Activated CD8-positive, alpha-beta memory T cell treated with anti-CD3 and anti-CD28 coated beads for 24 hours (primary cell): ENCODE measurements at regions not wholly inside any gene's neighbourhood (a gene's known extent, or its start where the extent isn't known, plus 50 kb on each side); places are given as distances from the start of the nearest gene placed in this dataset.
"Not testable (repeated sequence)": the region's sequence is repeated elsewhere in the genome, so short reads cannot be mapped to it uniquely, and the experiment has no call there.

Experiments
- DNase-seq: peaks from one replicate; pipeline ENCODE4 v3.0.0-alpha.2; 2020

DNA sequence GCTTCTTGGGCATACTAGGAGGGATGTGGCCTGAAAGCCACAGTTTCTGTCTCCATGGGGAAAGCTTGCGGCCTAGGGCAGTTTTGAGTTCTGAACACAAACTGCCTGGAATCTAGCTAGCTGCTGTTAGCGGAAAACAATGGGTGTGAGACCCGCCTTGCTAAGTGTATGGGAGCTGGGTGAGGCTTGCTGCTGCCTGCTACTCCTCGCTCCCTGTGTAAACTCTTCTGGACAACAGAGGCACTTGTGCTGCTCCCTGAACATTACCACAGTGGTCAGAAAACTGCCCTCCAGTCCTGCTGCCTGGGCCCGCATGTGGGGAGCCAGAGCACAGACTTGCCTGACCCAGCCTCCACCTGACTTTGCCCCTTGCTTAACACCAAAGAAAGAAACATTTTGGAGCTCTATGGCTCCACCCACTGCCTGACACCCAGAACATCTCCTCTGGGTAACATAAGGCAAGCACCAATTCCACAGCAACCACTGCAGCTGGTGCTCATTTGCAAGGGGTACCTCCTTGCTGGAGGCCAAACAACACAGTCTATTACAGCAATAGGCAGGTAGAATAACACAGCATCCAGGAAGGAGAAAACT, 766.3 kb upstream of the RAG2 start:
- DNase-seq: no peak

DNA sequence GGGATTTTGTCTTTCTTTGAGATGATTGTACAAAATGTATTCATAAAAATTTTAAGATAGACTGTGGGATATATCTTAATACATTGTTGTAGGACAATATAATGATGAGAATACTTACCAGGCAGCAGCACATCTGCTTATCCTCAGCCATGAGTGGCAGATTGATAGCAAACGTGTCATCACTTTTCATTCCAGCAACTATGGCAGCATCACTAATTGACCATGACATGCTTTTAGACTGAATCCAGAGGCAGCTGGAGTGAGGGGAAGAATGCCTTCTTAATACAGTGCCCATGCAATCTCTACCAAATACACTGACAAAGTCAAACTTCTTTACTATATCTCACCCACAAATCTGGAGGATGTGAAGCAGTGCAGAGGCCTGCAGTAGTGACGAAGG, 755.2 kb upstream of the RAG2 start:
- DNase-seq: no peak

DNA sequence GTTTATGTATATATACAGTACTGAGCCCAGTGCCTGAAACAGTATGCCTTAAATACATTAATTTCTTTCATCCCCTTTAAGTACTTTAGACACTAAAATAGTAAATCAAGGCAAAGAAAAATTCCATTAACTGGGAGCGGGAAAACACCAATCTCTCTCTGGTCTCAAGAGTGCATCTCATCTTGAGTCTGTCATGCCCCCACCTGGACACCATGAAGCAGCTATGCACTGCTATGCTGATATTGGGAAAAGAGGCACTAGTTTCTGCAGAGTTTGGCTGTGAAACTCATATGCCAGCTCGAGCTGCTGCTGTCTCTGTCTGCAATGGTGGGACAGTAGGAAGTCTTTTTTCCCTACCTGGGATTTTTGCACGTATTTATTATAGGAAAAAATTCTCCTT, 754.4 kb upstream of the RAG2 start:
- DNase-seq: no peak

- DNase-seq: no peak
These were observed 745.3 kb upstream of the RAG2 start for GRCh38 chr11:37343290-37343689.

DNA sequence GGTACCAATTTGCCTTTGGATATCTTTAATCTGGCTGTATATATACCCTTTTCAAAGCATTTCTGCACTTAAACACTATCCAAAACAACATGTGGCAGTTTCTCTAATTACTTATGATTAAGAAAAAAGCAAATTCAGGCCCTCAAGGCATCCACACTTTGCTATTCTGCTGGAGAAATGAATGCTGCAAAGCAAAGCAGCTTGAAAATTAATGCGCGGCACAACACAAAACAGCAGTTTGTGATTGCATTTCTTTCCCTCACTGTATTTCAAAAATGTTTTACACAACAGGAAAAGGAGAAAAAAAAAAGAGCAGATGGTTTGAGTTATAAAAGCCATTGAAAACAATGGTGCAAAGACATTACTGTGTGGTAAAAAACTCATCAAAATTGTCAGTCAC, 738.4 kb upstream of the RAG2 start:
- DNase-seq: no peak

DNA sequence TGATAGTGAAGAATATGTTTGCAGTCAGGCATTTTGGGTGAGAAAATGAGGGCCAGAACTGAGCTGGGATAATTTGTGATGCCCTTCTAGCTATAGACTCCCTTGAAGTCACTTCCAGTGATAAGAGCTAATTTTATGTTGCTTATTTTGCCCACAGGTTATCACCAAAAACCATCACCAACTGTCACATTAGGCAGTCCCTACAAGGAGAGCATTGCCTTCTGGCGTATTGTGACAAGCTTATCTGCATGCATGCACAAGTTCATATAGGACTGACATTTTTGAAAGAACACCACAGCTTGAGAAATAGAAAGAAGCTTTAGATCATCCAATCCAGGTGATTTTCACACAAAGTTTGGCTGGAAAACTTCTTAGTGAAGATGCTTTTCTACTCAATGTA, 735.3 kb upstream of the RAG2 start:
- no peak for DNase-seq

DNA sequence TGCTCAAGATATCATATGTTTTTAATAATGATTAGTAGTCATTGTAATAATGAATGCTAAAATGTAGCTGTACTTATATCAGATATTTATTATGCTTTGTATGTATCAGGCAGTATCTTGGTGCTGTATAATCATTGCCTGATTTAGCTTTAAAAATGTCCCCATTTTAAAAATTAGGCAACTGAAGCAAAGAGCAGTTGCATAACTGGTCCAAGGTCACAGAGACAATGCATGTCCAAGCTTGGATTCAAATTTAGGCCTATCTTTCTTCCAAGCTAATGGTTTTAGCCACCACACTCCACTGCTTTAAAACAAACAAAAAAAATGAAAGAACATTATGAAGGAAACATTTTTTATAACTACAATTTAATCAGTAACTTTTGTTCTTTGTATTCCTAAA, 725.8 kb upstream of the RAG2 start:
- DNase-seq: no peak

- DNase-seq: no peak
These were observed 724.5 kb upstream of the RAG2 start for GRCh38 chr11:37322333-37323194.

DNA sequence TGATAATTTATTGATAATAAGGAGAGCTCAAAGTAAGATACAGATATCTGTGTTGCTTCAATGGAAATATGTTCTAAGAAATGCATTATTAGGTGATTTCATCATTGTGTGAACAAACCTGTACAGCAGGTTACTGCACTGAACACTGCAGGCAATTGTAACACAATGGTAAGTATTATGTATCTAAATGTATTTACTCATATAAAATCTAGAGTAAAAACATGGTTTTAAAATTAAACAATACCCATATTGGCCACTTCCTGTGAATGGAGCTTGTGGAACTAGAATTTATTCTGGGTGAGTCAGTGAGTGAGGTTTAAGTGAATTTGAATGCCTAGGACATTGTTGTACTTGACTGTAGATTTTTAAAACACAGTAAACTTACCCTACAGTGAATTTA, 722.9 kb upstream of the RAG2 start:
- DNase-seq: no peak

DNA sequence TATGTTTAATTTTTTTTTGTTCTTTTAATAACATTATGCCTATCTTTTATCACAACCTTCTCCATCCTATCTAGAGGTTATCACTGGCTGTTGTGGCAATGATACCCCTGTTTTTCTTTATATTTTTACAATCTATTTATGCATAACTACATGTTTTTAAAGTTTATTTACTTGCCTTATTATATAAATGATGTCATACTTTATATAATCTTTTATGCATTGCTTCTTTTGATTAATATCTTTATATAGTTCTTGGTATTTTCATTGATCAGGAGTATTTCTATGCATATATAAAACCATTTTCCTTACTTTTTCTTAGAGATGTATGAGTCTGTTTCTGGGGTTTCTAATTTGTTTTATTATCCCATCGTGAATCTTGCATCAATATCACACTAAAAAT, 719.8 kb upstream of the RAG2 start:
- DNase-seq: no peak

DNA sequence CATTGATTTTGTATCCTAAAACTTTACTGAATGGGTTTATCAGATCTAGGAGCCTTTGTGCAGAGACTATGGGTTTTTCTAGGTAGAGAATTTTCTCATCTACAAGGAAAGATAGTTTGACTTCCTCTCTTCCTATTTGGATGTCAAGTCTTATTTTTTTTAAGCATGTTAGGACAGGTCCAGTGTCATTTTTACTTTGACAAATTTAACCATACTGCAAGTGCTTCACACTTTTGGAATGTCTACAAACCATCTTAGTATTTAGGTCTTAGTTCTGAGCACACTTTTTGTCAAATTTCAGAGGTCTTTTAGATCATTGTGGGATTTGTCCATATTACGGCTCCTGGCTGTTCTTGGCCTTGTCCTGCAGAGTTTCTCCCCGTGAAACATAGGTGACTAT, 715.2 kb upstream of the RAG2 start:
- DNase-seq: no peak

GRCh38 chr11:37306563-37306962, 708.5 kb upstream of the RAG2 start:
- no peak for DNase-seq

DNA sequence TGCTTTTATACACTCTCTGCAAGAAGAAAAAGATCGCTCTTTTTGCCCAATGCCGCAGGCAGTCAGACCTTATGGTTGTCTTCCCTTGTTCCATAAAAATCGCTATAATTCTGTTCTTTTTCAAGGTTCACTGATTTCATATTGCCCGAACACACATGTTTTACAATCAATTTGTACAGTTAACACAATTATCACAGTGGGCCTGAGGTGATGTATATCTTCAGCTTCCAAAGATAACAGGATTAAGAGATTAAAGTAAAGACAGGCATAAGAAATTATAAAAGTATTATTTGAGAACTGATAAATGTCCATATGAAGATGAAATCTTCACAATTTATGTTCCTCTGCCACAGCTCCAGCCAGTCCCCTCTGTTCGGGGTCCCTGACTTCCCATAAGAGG, 703.4 kb upstream of the RAG2 start:
- DNase-seq: not testable (repeated sequence)

GRCh38 chr11:37298173-37298572, 700.1 kb upstream of the RAG2 start:
- no peak for DNase-seq

- DNase-seq: no peak
These were observed 688.9 kb upstream of the RAG2 start for GRCh38 chr11:37286890-37287289.

GRCh38 chr11:37282367-37282766, 684.3 kb upstream of the RAG2 start:
- DNase-seq: no peak

GRCh38 chr11:37280200-37280599, 682.2 kb upstream of the RAG2 start:
- no peak for DNase-seq

GRCh38 chr11:37277896-37278465, 679.9 kb upstream of the RAG2 start:
- no peak for DNase-seq

DNA sequence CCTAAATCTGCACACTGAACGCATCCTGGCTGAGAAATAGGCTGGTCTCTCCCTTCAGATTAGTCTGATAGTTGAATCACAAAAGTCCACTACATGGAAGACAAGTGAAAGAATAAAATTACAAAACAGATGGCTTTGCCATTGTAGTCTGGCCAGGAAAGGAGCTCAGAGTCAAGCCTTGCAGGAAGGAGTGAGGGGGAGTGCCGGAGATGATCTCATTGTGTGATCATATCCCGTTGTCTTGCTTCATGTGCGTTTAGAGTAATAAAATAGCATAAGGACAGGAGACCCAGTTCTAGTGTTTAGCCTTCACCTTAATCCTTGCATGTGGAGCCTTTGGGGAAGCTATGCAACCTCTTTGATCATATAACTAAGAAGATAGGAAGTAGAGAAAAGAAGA, 666.7 kb upstream of the RAG2 start:
- DNase-seq: no peak

DNA sequence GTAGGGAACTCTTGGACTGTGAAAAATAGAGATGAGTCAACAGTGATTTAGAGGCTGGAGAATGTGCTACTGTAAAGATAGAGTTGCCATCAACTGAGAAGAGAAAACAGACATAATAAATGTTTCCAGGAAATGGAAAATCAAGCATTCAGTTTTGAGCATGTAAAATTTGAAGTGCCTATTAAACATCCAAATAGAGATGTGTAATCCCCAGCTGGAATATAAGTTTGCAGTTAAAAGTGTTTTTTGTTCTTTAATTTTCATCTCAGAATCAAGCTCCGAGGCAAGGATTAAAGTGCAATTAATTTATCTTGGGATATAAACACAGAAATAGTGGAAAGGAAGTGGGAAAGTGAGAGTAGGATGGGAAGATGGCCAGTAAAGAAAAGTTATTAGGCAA, 666.0 kb upstream of the RAG2 start:
- no peak for DNase-seq

- not testable (repeated sequence) for DNase-seq
These were observed 665.4 kb upstream of the RAG2 start for GRCh38 chr11:37263467-37263866.

DNA sequence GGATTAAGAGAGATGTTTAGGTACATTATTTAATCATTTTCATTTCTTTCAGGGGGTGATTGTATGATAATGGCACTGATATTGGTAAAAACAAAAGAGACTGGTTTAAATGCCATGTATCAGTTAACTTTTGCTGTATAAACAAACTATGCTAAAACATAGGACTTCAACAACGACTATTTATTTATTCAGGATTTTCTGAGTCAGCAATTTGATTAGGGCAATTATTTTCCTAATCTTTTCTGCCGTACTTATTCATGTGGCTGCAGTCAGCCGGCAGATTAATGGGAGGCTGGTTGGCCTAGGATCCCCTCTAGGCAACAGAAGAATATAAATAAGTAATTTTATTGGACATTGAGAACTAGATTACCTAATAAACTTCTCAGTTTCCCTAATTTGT, 661.7 kb upstream of the RAG2 start:
- DNase-seq: no peak

GRCh38 chr11:37248145-37248544, 650.1 kb upstream of the RAG2 start:
- DNase-seq: no peak

DNA sequence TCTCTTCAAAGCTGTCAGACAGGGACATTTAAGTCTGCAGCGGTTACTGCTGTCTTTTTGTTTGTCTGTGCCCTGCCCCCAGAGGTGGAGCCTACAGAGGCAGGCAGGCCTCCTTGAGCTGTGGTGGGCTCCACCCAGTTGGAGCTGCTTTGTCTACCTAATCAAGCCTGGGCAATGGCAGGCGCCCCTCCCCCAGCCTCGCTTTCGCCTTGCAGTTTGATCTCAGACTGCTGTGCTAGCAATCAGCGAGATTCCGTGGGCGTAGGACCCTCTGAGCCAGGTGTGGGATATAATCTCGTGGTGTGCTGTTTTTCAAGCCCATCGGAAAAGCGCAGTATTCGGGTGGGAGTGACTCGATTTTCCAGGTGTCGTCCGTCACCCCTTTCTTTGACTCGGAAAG, 648.1 kb upstream of the RAG2 start:
- not testable (repeated sequence) for DNase-seq

GRCh38 chr11:37230865-37231264, 632.8 kb upstream of the RAG2 start:
- DNase-seq: no peak
